ENCODE measurements at regions not wholly inside any gene's neighbourhood (a gene's known extent, or its start where the extent isn't known, plus 50 kb on each side); places are given as distances from the start of the nearest gene placed in this dataset.

GRCh38 chr6:156697225-156697830, 79.8 kb upstream of the ARID1B start:
- Histone ChIP-seq H3K27me3 (replicated peaks) (no peaks in the 10 kb centered on the region), H3K36me3 (replicated peaks) (no peaks in the 10 kb centered on the region), H3K4me3 (ENCODE audit: low read depth, low read length) (no peak overlapping the region), H3K27ac (no peak overlapping the region)
- TF ChIP-seq CTCF (IDR thresholded peaks at IDR 0.05; ENCODE audit: low read depth, low read length, missing control alignments) = no peak
- in situ Hi-C loops (cut with HindIII; ENCODE audit: low pct_ligation_motif_present, low sequenced_read_pairs) = no loop called here
- no peak for DNase-seq

DNA sequence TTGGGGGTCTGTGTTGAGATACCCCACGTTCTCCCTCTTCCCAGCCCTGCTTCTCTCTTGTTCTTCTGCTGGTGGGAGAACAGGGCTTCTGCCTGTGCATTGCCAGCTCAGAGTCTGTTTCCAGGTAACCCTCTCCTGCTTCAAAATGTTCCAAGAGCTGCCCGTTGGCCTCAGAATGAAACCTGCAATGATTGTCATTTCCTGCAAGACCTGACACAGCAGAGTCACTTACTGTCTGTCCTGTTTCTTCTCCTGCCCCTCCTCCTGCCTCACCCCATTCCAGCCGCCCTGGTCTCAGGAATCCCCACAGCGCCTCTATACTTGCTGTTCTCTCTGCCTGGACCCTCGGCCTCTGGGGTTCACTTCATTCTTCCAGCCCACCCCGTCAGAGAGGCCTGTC, 81.4 kb upstream of the ARID1B start:
- no peak for TF ChIP-seq CTCF (IDR thresholded peaks at IDR 0.05; ENCODE audit: low read depth, low read length, missing control alignments)
- no peaks in the 10 kb centered on the region for H3K36me3 ChIP-seq (replicated peaks)
- in situ Hi-C loops (cut with HindIII; ENCODE audit: low pct_ligation_motif_present, low sequenced_read_pairs) = no loop called here

DNA sequence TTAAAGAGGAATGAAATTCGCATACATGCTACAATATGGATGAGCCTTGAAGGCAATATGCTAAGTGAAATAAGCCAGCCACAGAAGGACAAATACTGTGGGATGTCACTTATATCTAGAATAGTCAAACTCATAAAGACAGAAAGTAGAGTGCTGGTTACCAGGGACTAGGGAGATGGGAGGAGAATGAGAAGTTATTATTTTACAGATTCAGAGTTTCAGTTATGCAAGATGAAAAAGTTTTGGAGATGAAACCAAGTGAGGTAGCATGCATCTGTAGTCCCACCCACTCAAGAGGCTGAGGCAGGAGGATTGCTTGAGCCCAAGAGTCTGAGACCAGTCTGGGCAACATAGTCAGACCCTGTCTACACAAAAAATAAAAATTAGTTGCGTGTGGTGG, 82.5 kb upstream of the ARID1B start:
- no peaks in the 10 kb centered on the region for H3K36me3 ChIP-seq (replicated peaks)
- no peak for TF ChIP-seq CTCF (IDR thresholded peaks at IDR 0.05; ENCODE audit: low read depth, low read length, missing control alignments)
- H3K27me3 ChIP-seq (replicated peaks) = no peaks in the 10 kb centered on the region
- no peak for DNase-seq
- in situ Hi-C loops (cut with HindIII; ENCODE audit: low pct_ligation_motif_present, low sequenced_read_pairs) = no loop called here
- H3K27ac ChIP-seq = no peak overlapping the region
- no peak overlapping the region for H3K4me3 ChIP-seq (ENCODE audit: low read depth, low read length)

More for the DNA sequence above, 81.4 kb upstream of the ARID1B start:
- Histone ChIP-seq H3K4me3 (ENCODE audit: low read depth, low read length) (no peak overlapping the region), H3K27ac (no peak overlapping the region), H3K27me3 (replicated peaks) (no peaks in the 10 kb centered on the region)
- DNase-seq = no peak

- H3K27me3 ChIP-seq (replicated peaks) = no peaks in the 10 kb centered on the region
- TF ChIP-seq CTCF (IDR thresholded peaks at IDR 0.05; ENCODE audit: low read depth, low read length, missing control alignments) = no peak
- DNase-seq = no peak
- H3K4me3 ChIP-seq (ENCODE audit: low read depth, low read length) = no peak overlapping the region
- H3K27ac ChIP-seq = no peak overlapping the region
- no peaks in the 10 kb centered on the region for H3K36me3 ChIP-seq (replicated peaks)
- in situ Hi-C loops (cut with HindIII; ENCODE audit: low pct_ligation_motif_present, low sequenced_read_pairs) = no loop called here
Observed at GRCh38 chr6:156691018-156691417, 86.2 kb upstream of the ARID1B start.

DNA sequence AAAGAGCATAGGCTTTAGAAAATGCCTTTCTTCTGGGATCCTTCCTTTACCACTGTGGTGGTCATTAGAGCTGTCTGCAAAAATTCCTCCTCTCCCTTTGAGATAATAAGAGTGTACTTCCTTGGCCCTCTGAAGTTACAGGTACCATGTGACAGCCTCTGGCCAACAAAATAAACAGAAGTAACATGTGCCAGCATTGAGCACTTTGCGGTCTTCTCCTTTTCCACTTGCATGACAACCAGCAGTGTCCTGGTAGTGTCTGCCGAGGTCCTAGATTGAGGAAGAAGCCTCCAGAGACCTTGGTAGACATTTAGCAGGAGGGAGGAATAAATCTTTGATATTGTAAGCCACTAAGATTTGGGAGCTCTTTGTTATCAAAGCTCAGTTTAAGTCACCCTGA, 87.5 kb upstream of the ARID1B start:
- no peak overlapping the region for H3K27ac ChIP-seq
- H3K36me3 ChIP-seq (replicated peaks) = no peaks in the 10 kb centered on the region
- DNase-seq = no peak
- H3K27me3 ChIP-seq (replicated peaks) = no peaks in the 10 kb centered on the region
- in situ Hi-C loops (cut with HindIII; ENCODE audit: low pct_ligation_motif_present, low sequenced_read_pairs) = no loop called here
- TF ChIP-seq CTCF (IDR thresholded peaks at IDR 0.05; ENCODE audit: low read depth, low read length, missing control alignments) = no peak
- H3K4me3 ChIP-seq (ENCODE audit: low read depth, low read length) = no peak overlapping the region

GRCh38 chr6:156688620-156688971, 88.6 kb upstream of the ARID1B start:
- Histone ChIP-seq H3K27me3 (replicated peaks) (no peaks in the 10 kb centered on the region), H3K36me3 (replicated peaks) (no peaks in the 10 kb centered on the region), H3K27ac (no peak overlapping the region), H3K4me3 (ENCODE audit: low read depth, low read length) (no peak overlapping the region)
- no peak for TF ChIP-seq CTCF (IDR thresholded peaks at IDR 0.05; ENCODE audit: low read depth, low read length, missing control alignments)
- in situ Hi-C loops (cut with HindIII; ENCODE audit: low pct_ligation_motif_present, low sequenced_read_pairs) = no loop called here
- no peak for DNase-seq
